ENCODE measurements at regions not wholly inside any gene's neighbourhood (a gene's known extent, or its start where the extent isn't known, plus 50 kb on each side); places are given as distances from the start of the nearest gene placed in this dataset.

- TF ChIP-seq, protein P1, sequence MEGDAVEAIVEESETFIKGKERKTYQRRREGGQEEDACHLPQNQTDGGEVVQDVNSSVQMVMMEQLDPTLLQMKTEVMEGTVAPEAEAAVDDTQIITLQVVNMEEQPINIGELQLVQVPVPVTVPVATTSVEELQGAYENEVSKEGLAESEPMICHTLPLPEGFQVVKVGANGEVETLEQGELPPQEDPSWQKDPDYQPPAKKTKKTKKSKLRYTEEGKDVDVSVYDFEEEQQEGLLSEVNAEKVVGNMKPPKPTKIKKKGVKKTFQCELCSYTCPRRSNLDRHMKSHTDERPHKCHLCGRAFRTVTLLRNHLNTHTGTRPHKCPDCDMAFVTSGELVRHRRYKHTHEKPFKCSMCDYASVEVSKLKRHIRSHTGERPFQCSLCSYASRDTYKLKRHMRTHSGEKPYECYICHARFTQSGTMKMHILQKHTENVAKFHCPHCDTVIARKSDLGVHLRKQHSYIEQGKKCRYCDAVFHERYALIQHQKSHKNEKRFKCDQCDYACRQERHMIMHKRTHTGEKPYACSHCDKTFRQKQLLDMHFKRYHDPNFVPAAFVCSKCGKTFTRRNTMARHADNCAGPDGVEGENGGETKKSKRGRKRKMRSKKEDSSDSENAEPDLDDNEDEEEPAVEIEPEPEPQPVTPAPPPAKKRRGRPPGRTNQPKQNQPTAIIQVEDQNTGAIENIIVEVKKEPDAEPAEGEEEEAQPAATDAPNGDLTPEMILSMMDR (IDR thresholded peaks at IDR 0.05), result no peak
- TF ChIP-seq POLR2A (IDR thresholded peaks at IDR 0.05), result no peak
- TF ChIP-seq EP300 (IDR thresholded peaks at IDR 0.05), result no peak
Measured at GRCh38 chr7:66523409-66523808, 105.3 kb upstream of the KCTD7 start.

Measured in ovary (tissue), 3 donors.